IMR-90 (cell line): ENCODE measurements at regions not wholly inside any gene's neighbourhood (a gene's known extent, or its start where the extent isn't known, plus 50 kb on each side); places are given as distances from the start of the nearest gene placed in this dataset.

Experiments used
- ATAC-seq: fragments of 200-7000 bp; cut with Tn5 transposase; 2 replicates; pipeline ENCODE4 v1.9.1; 2020; ENCODE audit warnings: low read depth, mild to moderate bottlenecking, moderate library complexity
- BruUV-seq: library from RNA; stranded (reverse); fragments of 400-500 nt; replicated peaks from 2 replicates; lab custom pipeline; 2021; lab: Mats Ljungman, UMichigan
- CTCF ChIA-PET: fragments of 300-600 bp; formaldehyde crosslinking; extraction: SDS; loops from one replicate; lab custom pipeline; 2021; ENCODE audit warnings: antibody characterized with exemption; lab: Yijun Ruan, JAX
- POLR2A ChIA-PET: fragments of 300-600 bp; sonication (Branson Sonifier 250); formaldehyde crosslinking; loops from one replicate; lab custom pipeline; 2022; ENCODE audit warnings: antibody characterized with exemption; ENCODE audit not compliant: unreplicated experiment; lab: Charles Lee
- DNase-seq: peaks from one replicate; pipeline ENCODE4 v3.0.0; 2013
- H2AFZ ChIP-seq: replicated peaks from 2 replicates; pipeline ENCODE3; 2013; ENCODE audit warnings: low read length, mild to moderate bottlenecking; ENCODE audit not compliant: poor library complexity
- H2AK5ac ChIP-seq: 2 replicates; pipeline ENCODE4 v1.6.1; 2013; ENCODE audit warnings: low read depth, low read length, inconsistent platforms
- H2AK9ac ChIP-seq: replicated peaks from 2 replicates; pipeline ENCODE3; 2013; ENCODE audit warnings: mild to moderate bottlenecking, low read depth, low read length, moderate library complexity; ENCODE audit not compliant: poor library complexity
- H2BK120ac ChIP-seq: 2 replicates; pipeline ENCODE4 v1.6.1; 2013; ENCODE audit warnings: low read depth, low read length, inconsistent platforms
- H2BK15ac ChIP-seq: 3 replicates; pipeline ENCODE4 v1.6.1; 2013; ENCODE audit warnings: low read depth, low read length, inconsistent platforms
- H2BK20ac ChIP-seq: 2 replicates; pipeline ENCODE4 v1.6.1; 2013; ENCODE audit warnings: low read depth, mild to moderate bottlenecking, inconsistent platforms, low read length, moderate library complexity
- H2BK5ac ChIP-seq: 2 replicates; pipeline ENCODE4 v1.6.1; 2013; ENCODE audit warnings: mild to moderate bottlenecking, low read depth, low read length, inconsistent platforms; ENCODE audit not compliant: poor library complexity, severe bottlenecking
- H3K14ac ChIP-seq: replicated peaks from 2 replicates; pipeline ENCODE4 v1.6.1; 2013; ENCODE audit warnings: low read depth, low read length, inconsistent platforms
- H3K18ac ChIP-seq: 2 replicates; pipeline ENCODE4 v1.6.1; 2013; ENCODE audit warnings: low read depth, low read length, control low read depth
- H3K23ac ChIP-seq: 2 replicates; pipeline ENCODE4 v1.6.1; 2013; ENCODE audit warnings: low read depth, low read length, inconsistent platforms
- H3K27ac ChIP-seq: 2 replicates; pipeline ENCODE4 v1.5.1; 2013; ENCODE audit warnings: mild to moderate bottlenecking, control low read depth, low read length; ENCODE audit not compliant: insufficient read depth
- H3K27me3 ChIP-seq: 2 replicates; pipeline ENCODE4 v1.6.1; 2013; ENCODE audit warnings: low read length; ENCODE audit not compliant: control insufficient read depth, insufficient read depth
- H3K36me3 ChIP-seq: 2 replicates; pipeline ENCODE4 v1.6.1; 2013; ENCODE audit warnings: low read length, mixed read lengths; ENCODE audit not compliant: control insufficient read depth, insufficient read depth
- H3K4ac ChIP-seq: 2 replicates; pipeline ENCODE4 v1.6.1; 2013; ENCODE audit warnings: low read depth, low read length, inconsistent platforms
- H3K4me1 ChIP-seq: 2 replicates; pipeline ENCODE4 v1.6.1; 2013; ENCODE audit warnings: low read length, mixed read lengths; ENCODE audit not compliant: control insufficient read depth, insufficient read depth
- H3K4me2 ChIP-seq: 2 replicates; pipeline ENCODE4 v1.6.1; 2013; ENCODE audit warnings: low read depth, mild to moderate bottlenecking, control low read depth, low read length, moderate library complexity
- H3K4me3 ChIP-seq: 2 replicates; pipeline ENCODE4 v1.5.1; 2013; ENCODE audit warnings: low read depth, mild to moderate bottlenecking, control low read depth, low read length, moderate library complexity; ENCODE audit not compliant: insufficient read depth
- H3K56ac ChIP-seq: 2 replicates; pipeline ENCODE4 v1.6.1; 2013; ENCODE audit warnings: low read length, inconsistent platforms; ENCODE audit not compliant: insufficient read depth; ENCODE audit errors: extremely low read depth
- H3K79me1 ChIP-seq, 2 experiments: 2 replicates each; pipeline ENCODE4 v1.6.1; 2013; ENCODE audit warnings: low read length in 2 of 2, inconsistent platforms in 1 of 2, low read depth in 1 of 2
- H3K9ac ChIP-seq: 2 replicates; pipeline ENCODE4 v1.6.1; 2013; ENCODE audit warnings: low read depth, low read length, control low read depth
- H3K9me1 ChIP-seq: 2 replicates; pipeline ENCODE4 v1.6.1; 2013; ENCODE audit warnings: low read length, inconsistent platforms; ENCODE audit not compliant: insufficient read depth
- H3K9me3 ChIP-seq: 2 replicates; pipeline ENCODE4 v1.6.1; 2013; ENCODE audit warnings: low read length; ENCODE audit not compliant: control insufficient read depth, insufficient read depth
- H4K20me1 ChIP-seq: 2 replicates; pipeline ENCODE4 v1.6.1; 2013; ENCODE audit warnings: low read length, inconsistent platforms; ENCODE audit not compliant: insufficient read depth
- H4K5ac ChIP-seq: 2 replicates; pipeline ENCODE4 v1.6.1; 2013; ENCODE audit warnings: mild to moderate bottlenecking, low read depth, low read length, control low read depth
- H4K8ac ChIP-seq, 2 experiments: 2 replicates each; pipeline ENCODE4 v1.6.1; 2013; ENCODE audit warnings: low read depth in 2 of 2, low read length in 2 of 2, control low read depth in 1 of 2, inconsistent platforms in 1 of 2
- H4K91ac ChIP-seq: 2 replicates; pipeline ENCODE4 v1.6.1; 2013; ENCODE audit warnings: low read depth, low read length, inconsistent platforms; ENCODE audit not compliant: insufficient read depth
- BHLHE40 ChIP-seq: fragments of 150-350 bp; IDR thresholded peaks from 2 replicates; pipeline ENCODE4 v1.6.1; 2016; ENCODE audit warnings: mild to moderate bottlenecking, low read depth, low read length
- CEBPB ChIP-seq: IDR thresholded peaks from 2 replicates; pipeline ENCODE4 v1.6.1; 2012; ENCODE audit warnings: low read depth, low read length, improper control_type of control experiment
- CHD1 ChIP-seq: IDR thresholded peaks from 2 replicates; pipeline ENCODE4 v1.6.1; 2012; ENCODE audit warnings: low read depth, low read length, improper control_type of control experiment
- FOS ChIP-seq: fragments of 150-350 bp; IDR thresholded peaks from 2 replicates; pipeline ENCODE4 v1.6.1; 2016; ENCODE audit warnings: low read depth, low read length
- MAFK ChIP-seq: IDR thresholded peaks from 2 replicates; pipeline ENCODE4 v1.6.1; 2012; ENCODE audit warnings: low read depth, low read length, improper control_type of control experiment
- MAZ ChIP-seq: IDR thresholded peaks from 2 replicates; pipeline ENCODE4 v1.6.1; 2012; ENCODE audit warnings: low read depth, mild to moderate bottlenecking, low read length, improper control_type of control experiment, moderate library complexity, borderline replicate concordance
- MXI1 ChIP-seq: IDR thresholded peaks from 2 replicates; pipeline ENCODE4 v1.6.1; 2012; ENCODE audit warnings: low read depth, mild to moderate bottlenecking, low read length, moderate library complexity, borderline replicate concordance
- NFE2L2 ChIP-seq: fragments of 150-350 bp; IDR thresholded peaks from 2 replicates; pipeline ENCODE4 v1.6.1; 2016; ENCODE audit warnings: low read depth, mild to moderate bottlenecking, low read length
- POLR2A ChIP-seq: IDR thresholded peaks from 2 replicates; pipeline ENCODE4 v1.6.1; 2012; ENCODE audit warnings: mild to moderate bottlenecking, low read depth, low read length
- RAD21 ChIP-seq: IDR thresholded peaks from 2 replicates; pipeline ENCODE4 v1.6.1; 2012; ENCODE audit warnings: low read length, improper control_type of control experiment
- RCOR1 ChIP-seq: IDR thresholded peaks from 2 replicates; pipeline ENCODE4 v1.6.1; 2012; ENCODE audit warnings: mild to moderate bottlenecking, low read length, improper control_type of control experiment; ENCODE audit not compliant: insufficient replicate concordance
- RFX5 ChIP-seq: IDR thresholded peaks from 2 replicates; pipeline ENCODE4 v1.8.0; 2012; ENCODE audit warnings: low read depth, mild to moderate bottlenecking, low read length, moderate library complexity
- SMC3 ChIP-seq: fragments of 150-350 bp; IDR thresholded peaks from 2 replicates; pipeline ENCODE4 v1.6.1; 2016; ENCODE audit warnings: low read depth, mild to moderate bottlenecking, antibody characterized with exemption, low read length, moderate library complexity
- WGBS, 2 experiments: methylation state at CpG; one replicate each; pipeline versions ENCODE4 v1.1.5 to v1.1.7; 2013; ENCODE audit warnings: missing lambda C conversion rate in 2 of 2; ENCODE audit not compliant: insufficient read length in 1 of 2; ENCODE audit errors: extremely low coverage in 2 of 2; 5-methylcytosine and 5-hydroxymethylcytosine counted together
- dilution Hi-C: fragments of 300-500 bp; cut with HindIII; formaldehyde crosslinking; loops from one replicate; pipeline ENCODE4 v1.14.3; 2018; ENCODE audit warnings: low sequenced_read_pairs; ENCODE audit not compliant: unreplicated experiment
- in situ Hi-C: fragments of 300-500 bp; cut with MboI; formaldehyde crosslinking; loops from 3 replicates; pipeline ENCODE4 v1.14.3; 2019; ENCODE audit warnings: low sequenced_read_pairs, inconsistent platforms, mixed read lengths
- intact Hi-C: fragments of 100-400 bp; cut with micrococcal nuclease; formaldehyde crosslinking; loops from 2 replicates; pipeline ENCODE4 v1.10.0; 2022
- TF ChIP-seq, protein P1 (sequence below): conservative IDR thresholded peaks from 2 replicates; pipeline ENCODE4 v1.5.1; 2012; ENCODE audit warnings: mild to moderate bottlenecking, low read depth, low read length, improper control_type of control experiment
- TF ChIP-seq, protein P2 (sequence below): fragments of 150-350 bp; IDR thresholded peaks from 2 replicates; pipeline ENCODE4 v1.6.1; 2016; ENCODE audit warnings: low read depth, mild to moderate bottlenecking, low read length, moderate library complexity, borderline replicate concordance
- TF ChIP-seq, protein P3 (sequence below): fragments of 150-350 bp; IDR thresholded peaks from 2 replicates; pipeline ENCODE4 v1.6.1; 2017; ENCODE audit warnings: mild to moderate bottlenecking, antibody characterized with exemption, low read length, low read depth

DNA sequence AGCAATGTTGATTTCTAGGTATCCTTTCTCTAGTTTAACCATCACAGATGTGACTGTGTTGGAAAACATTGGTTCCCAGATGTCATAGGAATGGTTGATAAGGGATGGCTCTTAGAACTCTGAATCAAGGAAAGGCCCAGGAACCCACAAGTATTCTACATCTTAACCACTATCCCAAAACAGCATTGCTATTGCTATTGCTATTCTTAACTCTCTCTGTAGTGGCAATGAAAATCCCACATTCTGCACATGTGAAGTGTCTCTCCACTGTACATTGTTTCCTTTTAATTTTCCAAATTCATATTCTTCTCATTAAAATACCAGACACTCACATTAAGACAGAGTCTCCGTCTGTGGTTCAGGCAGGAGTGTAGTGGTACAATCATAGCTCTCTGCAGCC, 420.4 kb upstream of the RUNX1 start:
- no peak overlapping the region for H4K8ac ChIP-seq
- dilution Hi-C loops: no loop called here
- no peak overlapping the region for H2BK120ac ChIP-seq
- in situ Hi-C loops: no loop called here
- no peaks in the 10 kb centered on the region for H4K20me1 ChIP-seq
- 0 out of 2 replicates have a peak overlapping the region, but pooled peaks have one; percentile 56 for H2AK5ac ChIP-seq
- H3K36me3 ChIP-seq: no peaks in the 10 kb centered on the region
- H2AFZ ChIP-seq: no peak overlapping the region
- no peak overlapping the region for H3K18ac ChIP-seq
- H3K23ac ChIP-seq: no peak overlapping the region
- no peak overlapping the region for H3K27ac ChIP-seq
- no peaks in the 10 kb centered on the region for H3K9me3 ChIP-seq
- H3K9me1 ChIP-seq: peaks cover 7% of the 10 kb centered on the region
- H3K9ac ChIP-seq: no peak overlapping the region
- ATAC-seq (no peak), DNase-seq (peak; percentile 34)
- TF ChIP-seq BHLHE40 (no peak), FOS (no peak), MAZ (no peak), NFE2L2 (no peak), POLR2A (no peak), RCOR1 (no peak), RFX5 (no peak), SMC3 (no peak), CHD1 (no peak), RAD21 (no peak), MAFK (no peak), MXI1 (no peak), CEBPB (no peak)
- TF ChIP-seq, protein P1, sequence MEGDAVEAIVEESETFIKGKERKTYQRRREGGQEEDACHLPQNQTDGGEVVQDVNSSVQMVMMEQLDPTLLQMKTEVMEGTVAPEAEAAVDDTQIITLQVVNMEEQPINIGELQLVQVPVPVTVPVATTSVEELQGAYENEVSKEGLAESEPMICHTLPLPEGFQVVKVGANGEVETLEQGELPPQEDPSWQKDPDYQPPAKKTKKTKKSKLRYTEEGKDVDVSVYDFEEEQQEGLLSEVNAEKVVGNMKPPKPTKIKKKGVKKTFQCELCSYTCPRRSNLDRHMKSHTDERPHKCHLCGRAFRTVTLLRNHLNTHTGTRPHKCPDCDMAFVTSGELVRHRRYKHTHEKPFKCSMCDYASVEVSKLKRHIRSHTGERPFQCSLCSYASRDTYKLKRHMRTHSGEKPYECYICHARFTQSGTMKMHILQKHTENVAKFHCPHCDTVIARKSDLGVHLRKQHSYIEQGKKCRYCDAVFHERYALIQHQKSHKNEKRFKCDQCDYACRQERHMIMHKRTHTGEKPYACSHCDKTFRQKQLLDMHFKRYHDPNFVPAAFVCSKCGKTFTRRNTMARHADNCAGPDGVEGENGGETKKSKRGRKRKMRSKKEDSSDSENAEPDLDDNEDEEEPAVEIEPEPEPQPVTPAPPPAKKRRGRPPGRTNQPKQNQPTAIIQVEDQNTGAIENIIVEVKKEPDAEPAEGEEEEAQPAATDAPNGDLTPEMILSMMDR: no peak
- TF ChIP-seq, protein P2, sequence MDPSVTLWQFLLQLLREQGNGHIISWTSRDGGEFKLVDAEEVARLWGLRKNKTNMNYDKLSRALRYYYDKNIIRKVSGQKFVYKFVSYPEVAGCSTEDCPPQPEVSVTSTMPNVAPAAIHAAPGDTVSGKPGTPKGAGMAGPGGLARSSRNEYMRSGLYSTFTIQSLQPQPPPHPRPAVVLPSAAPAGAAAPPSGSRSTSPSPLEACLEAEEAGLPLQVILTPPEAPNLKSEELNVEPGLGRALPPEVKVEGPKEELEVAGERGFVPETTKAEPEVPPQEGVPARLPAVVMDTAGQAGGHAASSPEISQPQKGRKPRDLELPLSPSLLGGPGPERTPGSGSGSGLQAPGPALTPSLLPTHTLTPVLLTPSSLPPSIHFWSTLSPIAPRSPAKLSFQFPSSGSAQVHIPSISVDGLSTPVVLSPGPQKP: no peak
- TF ChIP-seq, protein P3, sequence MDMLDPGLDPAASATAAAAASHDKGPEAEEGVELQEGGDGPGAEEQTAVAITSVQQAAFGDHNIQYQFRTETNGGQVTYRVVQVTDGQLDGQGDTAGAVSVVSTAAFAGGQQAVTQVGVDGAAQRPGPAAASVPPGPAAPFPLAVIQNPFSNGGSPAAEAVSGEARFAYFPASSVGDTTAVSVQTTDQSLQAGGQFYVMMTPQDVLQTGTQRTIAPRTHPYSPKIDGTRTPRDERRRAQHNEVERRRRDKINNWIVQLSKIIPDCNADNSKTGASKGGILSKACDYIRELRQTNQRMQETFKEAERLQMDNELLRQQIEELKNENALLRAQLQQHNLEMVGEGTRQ: no peak
- WGBS, 2 experiments: no CpG with 5 or more reads among the region's 1 CpG
- no peak overlapping the region for H3K4ac ChIP-seq
- no peak overlapping the region for H2BK20ac ChIP-seq
- ChIA-PET POLR2A (no interaction called here), CTCF (no interaction called here)
- H3K4me2 ChIP-seq: no peak overlapping the region
- no peak overlapping the region for H4K5ac ChIP-seq
- no peak overlapping the region; the same call in 2 of the 3 replicates for H2BK15ac ChIP-seq
- no peaks in the 10 kb centered on the region for H3K79me1 ChIP-seq
- no peak overlapping the region for H2AK9ac ChIP-seq
- no TSS peak for BruUV-seq
- intact Hi-C loops: no loop called here
- H2BK5ac ChIP-seq: no peak overlapping the region
- H3K27me3 ChIP-seq: no peaks in the 10 kb centered on the region
- H3K56ac ChIP-seq: no peak overlapping the region
- H3K4me3 ChIP-seq: no peak overlapping the region
- no peak overlapping the region for H4K91ac ChIP-seq
- peaks cover 7% of the 10 kb centered on the region; the same call in 1 of the 2 replicates for H3K4me1 ChIP-seq
- H3K14ac ChIP-seq: no peak overlapping the region; the same call in 1 of the 2 replicates
